ENCODE measurements at regions not wholly inside any gene's neighbourhood (a gene's known extent, or its start where the extent isn't known, plus 50 kb on each side); places are given as distances from the start of the nearest gene placed in this dataset.

GRCh38 chr21:10425856-10426255 is 95.5 kb upstream of the TPTE start:
- no peak for TF ChIP-seq ZNF449 (CRISPR knock-in tag; IDR thresholded peaks at IDR 0.05)
- no peak for TF ChIP-seq NFXL1 (CRISPR knock-in tag; IDR thresholded peaks at IDR 0.05)
- no peak for TF ChIP-seq HDGF (IDR thresholded peaks at IDR 0.05)
- TF ChIP-seq ZNF184 (CRISPR knock-in tag; IDR thresholded peaks at IDR 0.05): no peak
- TF ChIP-seq HMG20A (CRISPR knock-in tag; conservative IDR thresholded peaks at IDR 0.05): no peak
- no peak for TF ChIP-seq SRSF3 (IDR thresholded peaks at IDR 0.05; ENCODE audit: insufficient read depth, low read length)
- TF ChIP-seq POLR2A (conservative IDR thresholded peaks at IDR 0.05): no peak
- no peak for TF ChIP-seq ZNF143 (CRISPR knock-in tag; IDR thresholded peaks at IDR 0.05)
- no peak for TF ChIP-seq HOMEZ (CRISPR knock-in tag; IDR thresholded peaks at IDR 0.05)
- no peak for TF ChIP-seq MAX (CRISPR knock-in tag; IDR thresholded peaks at IDR 0.05)
- TF ChIP-seq ATF3 (IDR thresholded peaks at IDR 0.05): no peak
- TF ChIP-seq ATF3 (CRISPR knock-in tag; conservative IDR thresholded peaks at IDR 0.05): no peak
- no peak for TF ChIP-seq POLR2AphosphoS2 (IDR thresholded peaks at IDR 0.05; ENCODE audit: low read length)
- no peak for TF ChIP-seq SAFB2 (IDR thresholded peaks at IDR 0.05; ENCODE audit: borderline replicate concordance, low read depth, low read length, severe bottlenecking)
